Gastroesophageal sphincter (tissue), 3 donors: ENCODE measurements at regions not wholly inside any gene's neighbourhood (a gene's known extent, or its start where the extent isn't known, plus 50 kb on each side); places are given as distances from the start of the nearest gene placed in this dataset.

ENCODE experiments used
- CTCF ChIP-seq, 4 experiments: fragments of 200-600 bp in 2 of 4; fragments of 450-650 bp in 2 of 4; sonication (generic) in 1 of 4; IDR thresholded peaks; one replicate each; pipeline ENCODE4 v1.5.1; 2017 to 2019; ENCODE audit warnings: antibody characterized with exemption in 4 of 4, mild to moderate bottlenecking in 2 of 4, moderate library complexity in 2 of 4
- POLR2A ChIP-seq, 2 donors: fragments of 450-650 bp; IDR thresholded peaks; one replicate each; pipeline ENCODE4 v1.6.1; 2017; ENCODE audit warnings: antibody characterized with exemption in 2 of 2, mild to moderate bottlenecking in 2 of 2, moderate library complexity in 1 of 2
- POLR2AphosphoS5 ChIP-seq: sonication (generic); formaldehyde crosslinking; IDR thresholded peaks from one replicate; pipeline ENCODE4 v1.6.1; 2017; ENCODE audit warnings: antibody characterized with exemption

- no peak for TF ChIP-seq CTCF (IDR thresholded peaks at IDR 0.05)
- TF ChIP-seq POLR2AphosphoS5, result no peak
- TF ChIP-seq POLR2A (IDR thresholded peaks at IDR 0.05), result no peak
Observed at GRCh38 chr15:96417760-96418130, 87.2 kb downstream of the NR2F2 start.
